PFSK-1 (cell line): ENCODE measurements at regions not wholly inside any gene's neighbourhood (a gene's known extent, or its start where the extent isn't known, plus 50 kb on each side); places are given as distances from the start of the nearest gene placed in this dataset.

Experiments
- FOXP2 ChIP-seq: optimal IDR thresholded peaks from 2 replicates; pipeline ENCODE3; 2011; ENCODE audit warnings: borderline replicate concordance, control low read depth, inconsistent platforms; ENCODE audit not compliant: insufficient read depth; ENCODE audit errors: extremely low read length, extremely low read depth
- POLR2AphosphoS5 ChIP-seq: IDR thresholded peaks from 2 replicates; pipeline ENCODE4 v1.6.1; 2012; ENCODE audit warnings: low read depth, mild to moderate bottlenecking, control low read depth, low read length, moderate library complexity
- SIN3A ChIP-seq: IDR thresholded peaks from 2 replicates; pipeline ENCODE4 v1.6.1; 2012; ENCODE audit warnings: mild to moderate bottlenecking, low read length, moderate library complexity, borderline replicate concordance; ENCODE audit not compliant: insufficient read depth
- TAF1 ChIP-seq: IDR thresholded peaks from 2 replicates; pipeline ENCODE4 v1.6.1; 2012; ENCODE audit warnings: low read length, control low read depth, borderline replicate concordance; ENCODE audit not compliant: insufficient read depth
- TF ChIP-seq, protein P1 (sequence below), 2 experiments: IDR thresholded peaks; 2 replicates each; pipeline versions ENCODE4 v1.6.1 to v1.8.0; 2011 to 2012; ENCODE audit warnings: low read depth in 2 of 2, low read length in 2 of 2, control low read depth in 1 of 2, inconsistent platforms in 1 of 2, mild to moderate bottlenecking in 1 of 2, moderate library complexity in 1 of 2; ENCODE audit not compliant: insufficient read depth in 1 of 2

DNA sequence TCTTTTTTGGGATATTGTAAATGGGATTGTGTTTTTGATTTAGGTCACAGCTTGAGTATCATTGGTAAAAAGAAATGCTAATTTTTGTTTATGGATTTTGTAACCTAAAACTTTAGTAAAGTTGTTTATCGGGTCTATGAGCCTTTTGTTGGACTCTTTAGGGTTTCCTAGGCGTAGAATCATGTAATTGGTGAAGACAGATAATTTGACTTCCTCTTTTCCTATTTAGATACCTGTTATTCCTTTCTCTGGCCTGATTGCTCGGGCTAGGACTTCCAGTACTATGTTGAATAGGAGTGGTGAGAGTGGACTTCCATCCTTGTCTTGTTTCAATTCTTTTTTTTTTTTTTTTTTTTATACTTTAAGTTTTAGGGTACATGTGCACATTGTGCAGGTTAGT lies 149.0 kb downstream of the QPCT start:
- TF ChIP-seq FOXP2 (no peak), SIN3A (no peak), TAF1 (no peak), POLR2AphosphoS5 (no peak)
- TF ChIP-seq, protein P1, sequence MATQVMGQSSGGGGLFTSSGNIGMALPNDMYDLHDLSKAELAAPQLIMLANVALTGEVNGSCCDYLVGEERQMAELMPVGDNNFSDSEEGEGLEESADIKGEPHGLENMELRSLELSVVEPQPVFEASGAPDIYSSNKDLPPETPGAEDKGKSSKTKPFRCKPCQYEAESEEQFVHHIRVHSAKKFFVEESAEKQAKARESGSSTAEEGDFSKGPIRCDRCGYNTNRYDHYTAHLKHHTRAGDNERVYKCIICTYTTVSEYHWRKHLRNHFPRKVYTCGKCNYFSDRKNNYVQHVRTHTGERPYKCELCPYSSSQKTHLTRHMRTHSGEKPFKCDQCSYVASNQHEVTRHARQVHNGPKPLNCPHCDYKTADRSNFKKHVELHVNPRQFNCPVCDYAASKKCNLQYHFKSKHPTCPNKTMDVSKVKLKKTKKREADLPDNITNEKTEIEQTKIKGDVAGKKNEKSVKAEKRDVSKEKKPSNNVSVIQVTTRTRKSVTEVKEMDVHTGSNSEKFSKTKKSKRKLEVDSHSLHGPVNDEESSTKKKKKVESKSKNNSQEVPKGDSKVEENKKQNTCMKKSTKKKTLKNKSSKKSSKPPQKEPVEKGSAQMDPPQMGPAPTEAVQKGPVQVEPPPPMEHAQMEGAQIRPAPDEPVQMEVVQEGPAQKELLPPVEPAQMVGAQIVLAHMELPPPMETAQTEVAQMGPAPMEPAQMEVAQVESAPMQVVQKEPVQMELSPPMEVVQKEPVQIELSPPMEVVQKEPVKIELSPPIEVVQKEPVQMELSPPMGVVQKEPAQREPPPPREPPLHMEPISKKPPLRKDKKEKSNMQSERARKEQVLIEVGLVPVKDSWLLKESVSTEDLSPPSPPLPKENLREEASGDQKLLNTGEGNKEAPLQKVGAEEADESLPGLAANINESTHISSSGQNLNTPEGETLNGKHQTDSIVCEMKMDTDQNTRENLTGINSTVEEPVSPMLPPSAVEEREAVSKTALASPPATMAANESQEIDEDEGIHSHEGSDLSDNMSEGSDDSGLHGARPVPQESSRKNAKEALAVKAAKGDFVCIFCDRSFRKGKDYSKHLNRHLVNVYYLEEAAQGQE (IDR thresholded peaks at IDR 0.05; ENCODE audit: insufficient read depth in 1 of 2, low read depth in 2 of 2, low read length in 2 of 2) = no peak

DNA sequence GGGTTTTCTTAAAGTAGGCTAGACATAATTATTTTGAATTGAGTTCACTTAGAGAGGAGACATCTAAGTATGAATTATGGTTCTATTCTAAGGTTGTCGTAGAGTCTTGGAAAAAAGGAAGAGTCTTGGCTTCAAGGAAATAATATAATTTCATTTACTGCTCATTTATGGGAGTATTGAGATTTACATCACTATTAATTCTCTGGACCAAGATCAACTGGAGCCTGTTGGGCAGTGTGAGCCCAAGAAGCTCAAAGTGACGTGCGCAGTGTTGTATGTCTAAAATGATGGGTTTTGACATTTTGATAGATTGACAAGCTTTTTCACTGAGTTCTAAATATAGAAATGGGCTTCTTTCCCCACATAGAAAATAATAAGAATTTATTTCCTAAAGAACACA lies 154.7 kb downstream of the QPCT start:
- no peak for TF ChIP-seq TAF1
- no peak for TF ChIP-seq FOXP2
- TF ChIP-seq POLR2AphosphoS5 = no peak
- TF ChIP-seq SIN3A = no peak
- TF ChIP-seq, protein P1 (IDR thresholded peaks at IDR 0.05; ENCODE audit: insufficient read depth in 1 of 2, low read depth in 2 of 2, low read length in 2 of 2) = no peak

DNA sequence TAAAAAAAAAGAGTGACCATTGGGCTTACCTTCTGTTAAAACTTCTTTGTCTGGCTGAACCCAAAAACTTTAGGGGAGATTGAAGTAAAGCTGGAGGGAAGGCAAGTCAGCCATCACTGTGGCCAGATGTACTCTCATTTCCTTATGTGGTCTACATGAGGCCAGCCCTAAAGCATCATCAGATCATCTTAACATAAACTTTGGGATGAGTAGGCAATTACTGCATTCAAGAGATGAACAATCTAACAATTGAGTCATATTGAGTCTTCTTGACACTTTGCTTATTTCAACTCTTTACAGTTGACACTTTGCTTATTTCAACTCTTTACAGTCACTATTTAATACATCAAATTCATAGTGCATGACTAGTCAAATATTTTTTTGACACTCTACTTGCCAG lies 155.6 kb downstream of the QPCT start:
- no peak for TF ChIP-seq FOXP2
- no peak for TF ChIP-seq TAF1
- TF ChIP-seq, protein P1 (IDR thresholded peaks at IDR 0.05; ENCODE audit: insufficient read depth in 1 of 2, low read depth in 2 of 2, low read length in 2 of 2) = no peak
- no peak for TF ChIP-seq POLR2AphosphoS5
- no peak for TF ChIP-seq SIN3A

DNA sequence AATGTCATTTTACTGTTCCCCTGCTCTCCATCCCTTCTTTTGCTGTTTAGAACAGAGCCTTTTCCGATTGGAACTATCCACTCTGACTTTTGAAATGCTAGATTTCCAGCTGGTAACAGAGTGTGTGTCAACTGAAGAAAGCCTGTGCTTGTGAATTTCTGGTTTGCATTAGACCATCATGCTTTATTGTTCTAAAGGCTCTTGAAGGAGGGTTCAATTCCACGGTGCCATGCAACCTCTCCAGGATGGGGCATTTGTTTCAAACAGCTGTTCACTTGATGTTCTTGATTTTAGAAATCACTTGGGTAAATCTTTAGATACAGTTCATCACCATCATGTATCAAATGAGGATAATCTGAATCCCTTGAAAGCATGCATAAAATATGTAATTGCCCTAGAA lies 156.7 kb downstream of the QPCT start:
- TF ChIP-seq POLR2AphosphoS5 (no peak), SIN3A (no peak), FOXP2 (no peak), TAF1 (no peak)
- TF ChIP-seq, protein P1 (IDR thresholded peaks at IDR 0.05; ENCODE audit: insufficient read depth in 1 of 2, low read depth in 2 of 2, low read length in 2 of 2) = no peak
